GM21528 (cell line): ENCODE measurements at regions not wholly inside any gene's neighbourhood (a gene's known extent, or its start where the extent isn't known, plus 50 kb on each side); places are given as distances from the start of the nearest gene placed in this dataset.

Source experiments
- ATAC-seq: cut with Tn5 transposase; IDR thresholded peaks from one replicate; pipeline ENCODE4 v1.9.1; 2021; ENCODE audit warnings: mild to moderate bottlenecking, moderate library complexity; ENCODE audit not compliant: unreplicated experiment, low FRiP score

- ATAC-seq = no peak
Measured at GRCh38 chr2:160630801-160631590, 137.4 kb upstream of the RBMS1 start.

GRCh38 chr2:160632084-160632975, 138.7 kb upstream of the RBMS1 start:
- no peak for ATAC-seq

- ATAC-seq = no peak
Measured at GRCh38 chr2:160634436-160634835, 140.8 kb upstream of the RBMS1 start.

- no peak for ATAC-seq
Measured at GRCh38 chr2:160635488-160635887, 141.9 kb upstream of the RBMS1 start.

- no peak for ATAC-seq
Measured at GRCh38 chr2:160639472-160639871, 145.9 kb upstream of the RBMS1 start.

- ATAC-seq = no peak
Measured at GRCh38 chr2:160646684-160647444, 153.3 kb upstream of the RBMS1 start.

- ATAC-seq = no peak
Measured at GRCh38 chr2:160647967-160648685, 154.5 kb upstream of the RBMS1 start.

- ATAC-seq = no peak
Measured at GRCh38 chr2:160649698-160650097, 156.1 kb upstream of the RBMS1 start.

GRCh38 chr2:160650196-160651118, 156.8 kb upstream of the RBMS1 start:
- no peak for ATAC-seq

- ATAC-seq = no peak
Measured at GRCh38 chr2:160651416-160652200, 158.0 kb upstream of the RBMS1 start.

- ATAC-seq = no peak
Measured at GRCh38 chr2:160652236-160652635, 158.6 kb upstream of the RBMS1 start.

- ATAC-seq = no peak
Measured at GRCh38 chr2:160657196-160657595, 163.6 kb upstream of the RBMS1 start.

GRCh38 chr2:160658851-160659250, 165.2 kb upstream of the RBMS1 start:
- no peak for ATAC-seq

- ATAC-seq = no peak
Measured at GRCh38 chr2:160660741-160661140, 167.1 kb upstream of the RBMS1 start.

- no peak for ATAC-seq
Measured at GRCh38 chr2:160664603-160665140, 171.1 kb upstream of the RBMS1 start.

- no peak for ATAC-seq
Measured at GRCh38 chr2:160666154-160667060, 172.8 kb upstream of the RBMS1 start.

- no peak for ATAC-seq
Measured at GRCh38 chr2:160667811-160668210, 174.2 kb upstream of the RBMS1 start.
